C4-2B (cell line): ENCODE measurements at regions not wholly inside any gene's neighbourhood (a gene's known extent, or its start where the extent isn't known, plus 50 kb on each side); places are given as distances from the start of the nearest gene placed in this dataset.

Experiments used
- CTCF ChIP-seq: fragments of 450-650 bp; conservative IDR thresholded peaks from 2 replicates; pipeline ENCODE4 v1.5.1; 2017; ENCODE audit warnings: mild to moderate bottlenecking
- ZFX ChIP-seq: fragments of 450-650 bp; IDR thresholded peaks from 2 replicates; pipeline ENCODE4 v1.6.1; 2017

GRCh38 chr10:8407501-8408021 is 353.1 kb downstream of the GATA3 start:
- TF ChIP-seq CTCF: no peak
- TF ChIP-seq ZFX: no peak
